ENCODE measurements at regions not wholly inside any gene's neighbourhood (a gene's known extent, or its start where the extent isn't known, plus 50 kb on each side); places are given as distances from the start of the nearest gene placed in this dataset.

DNA sequence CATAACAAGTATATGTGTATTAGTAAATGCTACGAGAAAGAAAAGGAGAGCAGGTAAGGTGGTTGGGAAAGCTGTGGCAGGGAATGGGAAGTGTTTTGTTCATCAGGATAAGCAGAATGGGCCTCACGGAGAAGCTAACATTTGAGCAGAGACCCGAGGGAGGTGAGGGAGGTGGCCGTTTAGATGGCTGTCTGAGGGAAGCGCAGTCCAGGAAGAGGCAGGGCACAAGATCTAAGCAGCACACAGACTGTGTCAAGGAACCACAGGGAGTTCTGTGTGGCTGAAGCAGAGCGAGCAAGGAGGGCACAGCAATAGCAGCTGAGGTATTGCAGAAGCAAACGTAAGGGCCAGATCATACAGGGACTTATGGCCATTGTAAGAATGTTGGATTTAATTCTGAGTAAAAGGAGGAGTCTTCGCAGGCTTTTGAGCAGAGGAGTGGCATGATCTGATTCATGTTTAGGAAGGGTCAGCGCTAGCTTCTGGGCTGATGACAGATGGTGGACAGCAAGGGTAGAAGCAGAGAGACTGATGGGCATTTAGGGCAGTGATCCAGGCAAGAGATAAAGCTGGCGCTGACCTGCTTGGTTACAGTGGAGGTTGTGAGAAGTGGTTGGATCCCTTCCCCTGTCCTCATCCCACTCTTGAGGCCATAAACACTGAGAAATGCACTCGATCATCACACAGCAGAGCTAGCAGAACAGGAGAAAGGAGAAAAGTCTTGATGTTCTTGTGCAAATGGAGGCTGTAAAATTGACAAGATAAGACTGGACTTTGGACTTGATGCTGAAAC, 199.9 kb downstream of the LACC1 start:
- Histone ChIP-seq H3K9ac (ENCODE audit: insufficient read depth in 1 of 2, low read length in 2 of 2) (no peak overlapping the region), H3K27me3 (ENCODE audit: control insufficient read depth in 3 of 3, insufficient read depth in 3 of 3, low read length in 2 of 3) (no peaks in the 10 kb centered on the region), H3K36me3 (ENCODE audit: control insufficient read depth in 4 of 4, insufficient read depth in 4 of 4, low read length in 4 of 4) (no peaks in the 10 kb centered on the region), H3K27ac (ENCODE audit: low read depth in 1 of 2, low read length in 1 of 2) (no peak overlapping the region), H3K4me1 (ENCODE audit: control insufficient read depth in 5 of 5, insufficient read depth in 5 of 5, low read length in 5 of 5) (peaks cover 0 to 2% (median 0%) of the 10 kb centered on the region in 5 donors), H3K9me3 (ENCODE audit: control insufficient read depth in 4 of 4, insufficient read depth in 3 of 4, low read length in 3 of 4) (peaks cover 0 to 2% (median 0%) of the 10 kb centered on the region in 4 donors), H3K4me3 (no peak overlapping the region)
- no peak for ATAC-seq (ENCODE audit: insufficient read depth, low FRiP score)
- TF ChIP-seq, protein P1, sequence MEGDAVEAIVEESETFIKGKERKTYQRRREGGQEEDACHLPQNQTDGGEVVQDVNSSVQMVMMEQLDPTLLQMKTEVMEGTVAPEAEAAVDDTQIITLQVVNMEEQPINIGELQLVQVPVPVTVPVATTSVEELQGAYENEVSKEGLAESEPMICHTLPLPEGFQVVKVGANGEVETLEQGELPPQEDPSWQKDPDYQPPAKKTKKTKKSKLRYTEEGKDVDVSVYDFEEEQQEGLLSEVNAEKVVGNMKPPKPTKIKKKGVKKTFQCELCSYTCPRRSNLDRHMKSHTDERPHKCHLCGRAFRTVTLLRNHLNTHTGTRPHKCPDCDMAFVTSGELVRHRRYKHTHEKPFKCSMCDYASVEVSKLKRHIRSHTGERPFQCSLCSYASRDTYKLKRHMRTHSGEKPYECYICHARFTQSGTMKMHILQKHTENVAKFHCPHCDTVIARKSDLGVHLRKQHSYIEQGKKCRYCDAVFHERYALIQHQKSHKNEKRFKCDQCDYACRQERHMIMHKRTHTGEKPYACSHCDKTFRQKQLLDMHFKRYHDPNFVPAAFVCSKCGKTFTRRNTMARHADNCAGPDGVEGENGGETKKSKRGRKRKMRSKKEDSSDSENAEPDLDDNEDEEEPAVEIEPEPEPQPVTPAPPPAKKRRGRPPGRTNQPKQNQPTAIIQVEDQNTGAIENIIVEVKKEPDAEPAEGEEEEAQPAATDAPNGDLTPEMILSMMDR (IDR thresholded peaks at IDR 0.05; ENCODE audit: control extremely low read depth, extremely low read depth): no peak
- WGBS, 2 donors: 74 to 83% methylated on average over 11 of the region's 11 CpGs
- no peak for DNase-seq

DNA sequence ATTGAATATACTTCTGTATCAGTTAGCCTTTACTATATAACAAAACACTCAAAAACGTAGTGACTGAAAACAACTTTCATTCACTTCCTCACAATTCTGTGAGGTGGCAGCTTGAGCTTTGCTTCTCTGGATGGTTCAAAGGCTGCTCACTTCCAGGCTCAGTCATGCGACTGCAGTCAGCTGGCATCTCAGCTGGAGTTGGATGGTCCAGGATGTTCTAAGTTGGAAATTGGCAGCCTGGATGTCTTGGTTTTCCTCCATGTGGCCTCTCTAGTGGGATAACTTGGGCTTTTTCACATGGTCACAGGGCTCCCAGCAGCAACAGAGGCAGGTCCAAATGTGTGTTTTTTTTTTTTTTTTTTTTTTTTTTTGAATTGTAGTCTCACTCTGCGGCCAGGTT, 204.4 kb downstream of the LACC1 start:
- H3K4me1 ChIP-seq (ENCODE audit: control insufficient read depth in 5 of 5, insufficient read depth in 5 of 5, low read length in 5 of 5): no peaks in the 10 kb centered on the region
- H3K36me3 ChIP-seq (ENCODE audit: control insufficient read depth in 4 of 4, insufficient read depth in 4 of 4, low read length in 4 of 4): no peaks in the 10 kb centered on the region
- no peak overlapping the region for H3K9ac ChIP-seq (ENCODE audit: insufficient read depth in 1 of 2, low read length in 2 of 2)
- WGBS, 2 donors: 89 to 92% methylated on average over 3 of the region's 3 CpGs
- H3K27ac ChIP-seq (ENCODE audit: low read depth in 1 of 2, low read length in 1 of 2): no peak overlapping the region
- TF ChIP-seq, protein P1 (IDR thresholded peaks at IDR 0.05; ENCODE audit: control extremely low read depth, extremely low read depth): no peak
- no peak for ATAC-seq (ENCODE audit: insufficient read depth, low FRiP score)
- H3K9me3 ChIP-seq (ENCODE audit: control insufficient read depth in 4 of 4, insufficient read depth in 3 of 4, low read length in 3 of 4): peaks cover 0 to 2% (median 0%) of the 10 kb centered on the region in 4 donors
- H3K27me3 ChIP-seq (ENCODE audit: control insufficient read depth in 3 of 3, insufficient read depth in 3 of 3, low read length in 2 of 3): no peaks in the 10 kb centered on the region
- no peak for DNase-seq
- no peak overlapping the region for H3K4me3 ChIP-seq

DNA sequence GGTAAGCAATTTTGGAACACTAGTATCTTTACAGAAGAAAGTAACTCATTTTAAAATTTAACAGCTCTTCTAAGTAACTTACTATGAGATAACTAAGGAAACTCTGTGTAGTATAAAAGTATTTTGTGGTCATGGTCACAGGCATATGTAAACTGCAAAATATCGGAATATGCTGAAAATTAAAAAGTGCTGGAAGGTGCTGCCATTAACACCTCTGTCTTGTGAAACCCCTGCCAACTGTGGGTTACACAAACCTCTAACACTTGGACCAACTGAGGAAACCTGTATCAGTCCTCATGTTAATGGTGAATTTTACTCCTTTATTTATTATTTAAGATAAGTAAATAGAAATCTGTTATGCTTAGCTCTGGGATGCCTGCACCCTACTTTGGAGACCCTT, 206.7 kb downstream of the LACC1 start:
- no peak overlapping the region for H3K9ac ChIP-seq (ENCODE audit: insufficient read depth in 1 of 2, low read length in 2 of 2)
- no peaks in the 10 kb centered on the region for H3K4me1 ChIP-seq (ENCODE audit: control insufficient read depth in 5 of 5, insufficient read depth in 5 of 5, low read length in 5 of 5)
- H3K27me3 ChIP-seq (ENCODE audit: control insufficient read depth in 3 of 3, insufficient read depth in 3 of 3, low read length in 2 of 3): no peaks in the 10 kb centered on the region
- TF ChIP-seq, protein P1 (IDR thresholded peaks at IDR 0.05; ENCODE audit: control extremely low read depth, extremely low read depth): no peak
- H3K27ac ChIP-seq (ENCODE audit: low read depth in 1 of 2, low read length in 1 of 2): no peak overlapping the region
- WGBS, 2 donors: 90 to 91% methylated on average over 1 of the region's 1 CpG
- no peak for ATAC-seq (ENCODE audit: insufficient read depth, low FRiP score)
- DNase-seq: no peak
- no peaks in the 10 kb centered on the region for H3K36me3 ChIP-seq (ENCODE audit: control insufficient read depth in 4 of 4, insufficient read depth in 4 of 4, low read length in 4 of 4)
- no peak overlapping the region for H3K4me3 ChIP-seq
- H3K9me3 ChIP-seq (ENCODE audit: control insufficient read depth in 4 of 4, insufficient read depth in 3 of 4, low read length in 3 of 4): peaks cover 0 to 2% (median 0%) of the 10 kb centered on the region in 4 donors
